ENCODE measurements at regions not wholly inside any gene's neighbourhood (a gene's known extent, or its start where the extent isn't known, plus 50 kb on each side); places are given as distances from the start of the nearest gene placed in this dataset.

GRCh38 chr14:98189944-98190343 is 1082.1 kb downstream of the BCL11B start:
- intact Hi-C loops (cut with DNase I): no loop called here
- Histone ChIP-seq H3K9me3 (no peaks in the 10 kb centered on the region), H3K4me3 (no peak overlapping the region), H3K27ac (replicated peaks in 1 of 4) (no peak overlapping the region), H3K27me3 (peaks cover 0 to 4% (median 0%) of the 10 kb centered on the region in 4 donors), H3K36me3 (no peaks in the 10 kb centered on the region), H3K4me1 (no peaks in the 10 kb centered on the region)
- DNase-seq (ENCODE audit: extremely low spot score): no peak
- WGBS: 100% methylated on average over 1 of the region's 1 CpG
- no peak for TF ChIP-seq POLR2A (IDR thresholded peaks at IDR 0.05; ENCODE audit: low read depth)
- no peak for TF ChIP-seq CTCF (IDR thresholded peaks at IDR 0.05)

GRCh38 chr14:98192946-98193345 is 1079.1 kb downstream of the BCL11B start:
- no peak for TF ChIP-seq EP300 (IDR thresholded peaks at IDR 0.05)
- no peak for TF ChIP-seq CTCF (IDR thresholded peaks at IDR 0.05)
- TF ChIP-seq POLR2A (IDR thresholded peaks at IDR 0.05; ENCODE audit: low read depth): no peak
- no peak for TF ChIP-seq POLR2AphosphoS5 (IDR thresholded peaks at IDR 0.05)
- Histone ChIP-seq H3K27ac (replicated peaks in 1 of 4) (no peak overlapping the region), H3K9me3 (no peaks in the 10 kb centered on the region), H3K36me3 (no peaks in the 10 kb centered on the region), H3K4me3 (no peak overlapping the region), H3K4me1 (no peaks in the 10 kb centered on the region), H3K27me3 (peaks cover 0 to 4% (median 0%) of the 10 kb centered on the region in 4 donors)
- no peak for DNase-seq (ENCODE audit: extremely low spot score)
- intact Hi-C loops (cut with DNase I): no loop called here
- 85% methylated on average over 2 of the region's 2 CpGs for WGBS

- WGBS: 61% methylated on average over 2 of the region's 2 CpGs
- no peaks in the 10 kb centered on the region for H3K9me3 ChIP-seq
- intact Hi-C loops (cut with DNase I): no loop called here
- H3K4me1 ChIP-seq: no peaks in the 10 kb centered on the region
- H3K27me3 ChIP-seq: peaks cover 0 to 4% (median 0%) of the 10 kb centered on the region in 4 donors
- no peak overlapping the region for H3K4me3 ChIP-seq
- TF ChIP-seq CTCF (IDR thresholded peaks at IDR 0.05): no peak
- no peak for TF ChIP-seq EP300 (IDR thresholded peaks at IDR 0.05)
- no peak for TF ChIP-seq POLR2AphosphoS5 (IDR thresholded peaks at IDR 0.05)
- no peak for TF ChIP-seq POLR2A (IDR thresholded peaks at IDR 0.05; ENCODE audit: low read depth)
- DNase-seq (ENCODE audit: extremely low spot score): no peak
- no peaks in the 10 kb centered on the region for H3K36me3 ChIP-seq
- no peak overlapping the region for H3K27ac ChIP-seq (replicated peaks in 1 of 4)
These were observed 1077.2 kb downstream of the BCL11B start for GRCh38 chr14:98194821-98195220.

GRCh38 chr14:98195256-98195655 is 1076.7 kb downstream of the BCL11B start:
- H3K36me3 ChIP-seq: no peaks in the 10 kb centered on the region
- no peaks in the 10 kb centered on the region for H3K4me1 ChIP-seq
- no peak overlapping the region for H3K27ac ChIP-seq (replicated peaks in 1 of 4)
- WGBS: 62% methylated on average over 3 of the region's 3 CpGs
- no peak overlapping the region for H3K4me3 ChIP-seq
- peaks cover 0 to 4% (median 0%) of the 10 kb centered on the region in 4 donors for H3K27me3 ChIP-seq
- intact Hi-C loops (cut with DNase I): no loop called here
- H3K9me3 ChIP-seq: no peaks in the 10 kb centered on the region
- no peak for DNase-seq (ENCODE audit: extremely low spot score)
- TF ChIP-seq CTCF (IDR thresholded peaks at IDR 0.05): no peak
- TF ChIP-seq POLR2AphosphoS5 (IDR thresholded peaks at IDR 0.05): no peak
- no peak for TF ChIP-seq EP300 (IDR thresholded peaks at IDR 0.05)
- no peak for TF ChIP-seq POLR2A (IDR thresholded peaks at IDR 0.05; ENCODE audit: low read depth)

GRCh38 chr14:98197933-98198332 is 1074.1 kb downstream of the BCL11B start:
- Histone ChIP-seq H3K4me1 (no peaks in the 10 kb centered on the region), H3K4me3 (no peak overlapping the region), H3K9me3 (no peaks in the 10 kb centered on the region), H3K27me3 (peaks cover 0 to 13% (median 0%) of the 10 kb centered on the region in 4 donors), H3K36me3 (no peaks in the 10 kb centered on the region), H3K27ac (replicated peaks in 1 of 4) (no peak overlapping the region)
- WGBS: 20% methylated on average over 1 of the region's 1 CpG
- TF ChIP-seq CTCF (IDR thresholded peaks at IDR 0.05) (no peak), EP300 (IDR thresholded peaks at IDR 0.05) (no peak), POLR2AphosphoS5 (IDR thresholded peaks at IDR 0.05) (no peak), POLR2A (IDR thresholded peaks at IDR 0.05; ENCODE audit: low read depth) (no peak)
- intact Hi-C loops (cut with DNase I): no loop called here
- DNase-seq (ENCODE audit: extremely low spot score): no peak
